Neural progenitor cell (in vitro differentiated cells): ENCODE measurements at regions not wholly inside any gene's neighbourhood (a gene's known extent, or its start where the extent isn't known, plus 50 kb on each side); places are given as distances from the start of the nearest gene placed in this dataset.

Experiments
- DNase-seq: peaks from one replicate; pipeline ENCODE4 v3.0.0-alpha.2; 2016; ENCODE audit warnings: low spot score
- H2AFZ ChIP-seq: fragments of 200-600 bp; sonication (generic); replicated peaks from 2 replicates; pipeline ENCODE4 v1.6.1; 2016; ENCODE audit warnings: antibody characterized with exemption
- H3F3A ChIP-seq: fragments of 200-600 bp; sonication (generic); 2 replicates; pipeline ENCODE4 v1.6.1; 2016; ENCODE audit warnings: antibody characterized with exemption, low read depth
- H3K27ac ChIP-seq: fragments of 200-600 bp; sonication (generic); 2 replicates; pipeline ENCODE4 v1.5.1; 2016; ENCODE audit warnings: mild to moderate bottlenecking
- H3K27me3 ChIP-seq: fragments of 200-600 bp; sonication (generic); 2 replicates; pipeline ENCODE4 v1.6.1; 2016; ENCODE audit warnings: mild to moderate bottlenecking, moderate library complexity
- H3K36me3 ChIP-seq: fragments of 200-600 bp; sonication (generic); 2 replicates; pipeline ENCODE4 v1.5.1; 2016
- H3K4me1 ChIP-seq: fragments of 200-600 bp; sonication (generic); 2 replicates; pipeline ENCODE4 v1.6.1; 2016; ENCODE audit warnings: mixed run types
- H3K4me2 ChIP-seq: fragments of 200-600 bp; sonication (generic); 2 replicates; pipeline ENCODE4 v1.6.1; 2016
- H3K4me3 ChIP-seq: fragments of 200-600 bp; sonication (generic); 2 replicates; pipeline ENCODE4 v1.5.1; 2016
- H3K79me2 ChIP-seq: fragments of 200-600 bp; sonication (generic); 2 replicates; pipeline ENCODE4 v1.6.1; 2016; ENCODE audit warnings: low read depth
- H3K9ac ChIP-seq: fragments of 200-600 bp; sonication (generic); 2 replicates; pipeline ENCODE4 v1.6.1; 2016
- H3K9me3 ChIP-seq: fragments of 200-600 bp; sonication (generic); 2 replicates; pipeline ENCODE4 v1.5.1; 2016; ENCODE audit warnings: low read depth
- H4K20me1 ChIP-seq: fragments of 200-600 bp; sonication (generic); 2 replicates; pipeline ENCODE4 v1.6.1; 2016; ENCODE audit warnings: low read depth
- H3K27ac Mint-ChIP-seq: 3 replicates; pipeline ENCODE4 v1.8.0; 2021; ENCODE audit warnings: mixed read lengths
- H3K27me3 Mint-ChIP-seq: 2 replicates; pipeline ENCODE4 v1.8.0; 2022; ENCODE audit warnings: low read depth, mild to moderate bottlenecking, inconsistent platforms, moderate library complexity, mixed read lengths; ENCODE audit not compliant: insufficient read depth
- H3K36me3 Mint-ChIP-seq: 3 replicates; pipeline ENCODE4 v1.8.0; 2021; ENCODE audit warnings: mixed read lengths
- H3K4me1 Mint-ChIP-seq: 3 replicates; pipeline ENCODE4 v1.8.0; 2021; ENCODE audit warnings: mixed read lengths
- H3K4me3 Mint-ChIP-seq: 3 replicates; pipeline ENCODE4 v1.8.0; 2021; ENCODE audit warnings: mild to moderate bottlenecking, moderate library complexity, mixed read lengths
- H3K9me3 Mint-ChIP-seq: 3 replicates; pipeline ENCODE4 v1.8.0; 2020; ENCODE audit warnings: mixed read lengths
- EZH2 ChIP-seq: fragments of 200-600 bp; sonication (generic); IDR thresholded peaks from 2 replicates; pipeline ENCODE4 v1.6.1; 2017; ENCODE audit warnings: antibody characterized with exemption, mild to moderate bottlenecking, moderate library complexity
- EZH2phosphoT487 ChIP-seq: fragments of 200-600 bp; sonication (generic); IDR thresholded peaks from 2 replicates; pipeline ENCODE4 v1.6.1; 2017; ENCODE audit warnings: antibody characterized with exemption
- TF ChIP-seq, protein P1 (sequence below): fragments of 200-600 bp; sonication (generic); IDR thresholded peaks from 2 replicates; pipeline ENCODE4 v1.5.1; 2017; ENCODE audit warnings: antibody characterized with exemption, mild to moderate bottlenecking

DNA sequence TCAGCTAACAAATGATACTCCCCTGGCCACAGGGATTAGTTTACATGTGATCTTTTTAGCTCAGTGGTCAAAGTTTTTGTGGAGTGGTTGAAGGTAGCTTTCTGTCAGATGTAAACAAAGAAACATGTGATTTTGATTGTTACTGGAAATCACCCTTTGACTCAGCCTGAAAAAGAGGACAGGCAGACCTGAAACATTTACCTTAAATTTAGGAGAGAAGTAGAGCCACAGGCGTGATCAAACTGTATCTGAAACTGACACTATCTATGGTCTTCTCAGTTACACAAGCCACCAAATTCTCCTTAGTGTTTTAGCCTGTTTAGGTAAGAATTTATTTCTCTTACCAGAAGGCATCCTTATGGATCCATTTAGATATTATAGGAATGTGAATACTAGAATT is 136.7 kb downstream of the CBLL2 start:
- Histone ChIP-seq H3K4me3 (no peak overlapping the region), H3K36me3 (no peaks in the 10 kb centered on the region), H3K9me3 (no peaks in the 10 kb centered on the region), H4K20me1 (no peaks in the 10 kb centered on the region), H3K4me1 (no peaks in the 10 kb centered on the region), H3K9ac (no peak overlapping the region), H3K79me2 (no peaks in the 10 kb centered on the region), H3K27ac (no peak overlapping the region), H3F3A (no peaks in the 10 kb centered on the region), H3K4me2 (no peak overlapping the region), H2AFZ (no peak overlapping the region), H3K27me3 (no peaks in the 10 kb centered on the region)
- no peak for DNase-seq
- H3K4me3 Mint-ChIP-seq: no peak overlapping the region
- H3K27ac Mint-ChIP-seq: no peak overlapping the region
- H3K27me3 Mint-ChIP-seq: no peaks in the 10 kb centered on the region
- H3K4me1 Mint-ChIP-seq: no peaks in the 10 kb centered on the region
- H3K36me3 Mint-ChIP-seq: no peaks in the 10 kb centered on the region
- no peaks in the 10 kb centered on the region for H3K9me3 Mint-ChIP-seq
- TF ChIP-seq EZH2: no peak

DNA sequence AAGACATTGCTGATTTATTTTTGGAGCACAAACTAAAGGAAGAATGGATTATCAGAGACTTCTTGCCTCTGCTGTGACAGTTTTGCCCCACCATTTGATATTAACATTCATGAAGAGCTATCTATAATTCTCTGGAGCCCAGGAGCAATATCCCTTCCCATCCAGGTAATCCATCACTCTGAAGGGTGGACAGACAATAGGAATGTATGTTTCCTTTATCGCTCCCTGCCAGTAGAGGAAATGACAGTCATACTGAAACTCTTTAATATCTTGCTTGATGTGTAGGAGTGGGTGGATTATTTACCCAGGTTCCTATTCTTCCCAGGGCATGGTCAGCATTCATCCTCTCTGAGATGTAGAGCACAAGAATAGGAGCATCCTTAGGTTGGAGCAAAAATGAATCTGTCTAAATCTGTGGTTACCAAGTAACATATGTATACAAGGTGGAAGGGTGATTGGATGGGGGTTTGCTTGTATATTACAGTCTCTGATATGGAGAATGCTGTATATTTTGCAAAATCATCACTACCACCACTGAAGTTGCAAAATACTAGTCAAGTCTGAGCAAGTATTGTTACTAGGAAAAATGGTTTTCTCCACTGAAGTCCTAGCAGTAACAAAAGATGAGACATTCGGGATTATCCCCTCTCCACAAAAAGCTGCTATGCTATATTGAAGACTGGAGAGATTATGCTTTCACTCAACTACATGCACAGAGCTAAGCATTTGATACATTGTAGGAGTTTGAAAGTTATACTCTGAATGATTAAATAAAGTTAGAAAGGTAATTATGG is 151.6 kb downstream of the CBLL2 start:
- Histone ChIP-seq H3K4me3 (no peak overlapping the region), H3F3A (no peaks in the 10 kb centered on the region), H3K27me3 (no peaks in the 10 kb centered on the region), H3K27ac (no peak overlapping the region), H3K9me3 (no peaks in the 10 kb centered on the region), H3K36me3 (no peaks in the 10 kb centered on the region), H2AFZ (no peak overlapping the region), H3K79me2 (no peaks in the 10 kb centered on the region), H3K4me2 (no peak overlapping the region), H3K9ac (no peak overlapping the region), H4K20me1 (no peaks in the 10 kb centered on the region), H3K4me1 (no peaks in the 10 kb centered on the region)
- H3K4me1 Mint-ChIP-seq: no peaks in the 10 kb centered on the region
- no peak overlapping the region for H3K4me3 Mint-ChIP-seq
- no peak for DNase-seq
- TF ChIP-seq, protein P1, sequence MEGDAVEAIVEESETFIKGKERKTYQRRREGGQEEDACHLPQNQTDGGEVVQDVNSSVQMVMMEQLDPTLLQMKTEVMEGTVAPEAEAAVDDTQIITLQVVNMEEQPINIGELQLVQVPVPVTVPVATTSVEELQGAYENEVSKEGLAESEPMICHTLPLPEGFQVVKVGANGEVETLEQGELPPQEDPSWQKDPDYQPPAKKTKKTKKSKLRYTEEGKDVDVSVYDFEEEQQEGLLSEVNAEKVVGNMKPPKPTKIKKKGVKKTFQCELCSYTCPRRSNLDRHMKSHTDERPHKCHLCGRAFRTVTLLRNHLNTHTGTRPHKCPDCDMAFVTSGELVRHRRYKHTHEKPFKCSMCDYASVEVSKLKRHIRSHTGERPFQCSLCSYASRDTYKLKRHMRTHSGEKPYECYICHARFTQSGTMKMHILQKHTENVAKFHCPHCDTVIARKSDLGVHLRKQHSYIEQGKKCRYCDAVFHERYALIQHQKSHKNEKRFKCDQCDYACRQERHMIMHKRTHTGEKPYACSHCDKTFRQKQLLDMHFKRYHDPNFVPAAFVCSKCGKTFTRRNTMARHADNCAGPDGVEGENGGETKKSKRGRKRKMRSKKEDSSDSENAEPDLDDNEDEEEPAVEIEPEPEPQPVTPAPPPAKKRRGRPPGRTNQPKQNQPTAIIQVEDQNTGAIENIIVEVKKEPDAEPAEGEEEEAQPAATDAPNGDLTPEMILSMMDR: no peak
- TF ChIP-seq EZH2: no peak
- TF ChIP-seq EZH2phosphoT487: no peak
- no peak overlapping the region for H3K27ac Mint-ChIP-seq
- H3K9me3 Mint-ChIP-seq: no peaks in the 10 kb centered on the region
- H3K36me3 Mint-ChIP-seq: no peaks in the 10 kb centered on the region
- H3K27me3 Mint-ChIP-seq: peaks cover 2% of the 10 kb centered on the region

DNA sequence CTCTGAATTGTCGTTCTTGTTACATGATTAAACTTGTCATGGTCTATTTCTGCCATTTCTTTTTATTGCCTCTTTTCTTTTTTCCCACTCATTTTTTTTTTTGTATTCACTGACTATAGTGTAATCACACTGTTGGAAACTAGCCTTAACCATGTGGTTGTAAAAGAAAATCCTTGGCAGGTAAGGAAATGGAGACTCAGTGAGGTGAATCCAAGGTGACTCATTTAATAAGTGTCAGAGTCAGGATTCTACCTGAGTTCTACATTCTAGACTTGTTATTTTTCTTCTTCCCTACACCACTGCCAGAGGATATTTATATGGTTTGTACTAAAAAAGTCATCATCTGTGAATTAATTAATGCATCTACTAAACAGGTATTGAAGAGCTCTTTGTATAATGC is 152.2 kb downstream of the CBLL2 start:
- H3K27me3 Mint-ChIP-seq: peaks cover 2% of the 10 kb centered on the region
- no peaks in the 10 kb centered on the region for H3K79me2 ChIP-seq

GRCh38 chrX:22429704-22430103 is 157.0 kb downstream of the CBLL2 start:
- no peaks in the 10 kb centered on the region for H3K79me2 ChIP-seq
- H3K9ac ChIP-seq: no peak overlapping the region
- Mint-ChIP-seq H3K27ac (no peak overlapping the region), H3K9me3 (peaks cover 2% of the 10 kb centered on the region), H3K36me3 (no peaks in the 10 kb centered on the region), H3K4me1 (peaks cover 2% of the 10 kb centered on the region), H3K4me3 (no peak overlapping the region), H3K27me3 (peaks cover 7% of the 10 kb centered on the region)
- no peak overlapping the region for H3K4me2 ChIP-seq
- H3K4me3 ChIP-seq: no peak overlapping the region
- no peaks in the 10 kb centered on the region for H3F3A ChIP-seq
- H3K27ac ChIP-seq: no peak overlapping the region
- H3K36me3 ChIP-seq: no peaks in the 10 kb centered on the region
- no peaks in the 10 kb centered on the region for H3K27me3 ChIP-seq
- TF ChIP-seq, protein P1: no peak
- TF ChIP-seq EZH2 (no peak), EZH2phosphoT487 (no peak)
- H3K9me3 ChIP-seq: peaks cover 10% of the 10 kb centered on the region
- H3K4me1 ChIP-seq: no peaks in the 10 kb centered on the region
- DNase-seq: no peak
- H2AFZ ChIP-seq: no peak overlapping the region
- H4K20me1 ChIP-seq: no peaks in the 10 kb centered on the region

More for the DNA sequence above, 152.2 kb downstream of the CBLL2 start:
- Mint-ChIP-seq H3K36me3 (no peaks in the 10 kb centered on the region), H3K4me1 (no peaks in the 10 kb centered on the region), H3K4me3 (no peak overlapping the region), H3K9me3 (no peaks in the 10 kb centered on the region), H3K27ac (no peak overlapping the region)
- H4K20me1 ChIP-seq: no peaks in the 10 kb centered on the region
- H3K9ac ChIP-seq: no peak overlapping the region
- H3F3A ChIP-seq: no peaks in the 10 kb centered on the region
- TF ChIP-seq EZH2phosphoT487 (no peak), EZH2 (no peak)
- TF ChIP-seq, protein P1: no peak
- no peak overlapping the region for H2AFZ ChIP-seq
- no peaks in the 10 kb centered on the region for H3K36me3 ChIP-seq
- no peak overlapping the region for H3K27ac ChIP-seq
- DNase-seq: no peak
- H3K9me3 ChIP-seq: no peaks in the 10 kb centered on the region
- H3K4me3 ChIP-seq: no peak overlapping the region
- H3K4me1 ChIP-seq: no peaks in the 10 kb centered on the region
- no peaks in the 10 kb centered on the region for H3K27me3 ChIP-seq
- H3K4me2 ChIP-seq: no peak overlapping the region
